ENCODE measurements at regions not wholly inside any gene's neighbourhood (a gene's known extent, or its start where the extent isn't known, plus 50 kb on each side); places are given as distances from the start of the nearest gene placed in this dataset.

- H3K36me3 Mint-ChIP-seq (ENCODE audit: low read depth): no peaks in the 10 kb centered on the region
- no peaks in the 10 kb centered on the region for H3K9me3 Mint-ChIP-seq
- no peak for ATAC-seq (replicated peaks)
- no peak overlapping the region for H3K4me3 Mint-ChIP-seq
- no peaks in the 10 kb centered on the region for H3K4me1 Mint-ChIP-seq
- peaks cover 7% of the 10 kb centered on the region for H3K27me3 Mint-ChIP-seq
- no peak overlapping the region for H3K27ac Mint-ChIP-seq
Measured at GRCh38 chr10:9800571-9800970, 1217.1 kb upstream of the CELF2 start.

GRCh38 chr10:9807846-9808245 lies 1209.8 kb upstream of the CELF2 start:
- no peak for ATAC-seq (replicated peaks)
- Mint-ChIP-seq H3K4me1 (no peaks in the 10 kb centered on the region), H3K9me3 (no peaks in the 10 kb centered on the region), H3K36me3 (ENCODE audit: low read depth) (no peaks in the 10 kb centered on the region), H3K4me3 (no peak overlapping the region), H3K27ac (no peak overlapping the region), H3K27me3 (peaks cover 4% of the 10 kb centered on the region)

- no peak overlapping the region for H3K27ac Mint-ChIP-seq
- no peak for ATAC-seq (replicated peaks)
- no peak overlapping the region for H3K4me3 Mint-ChIP-seq
- H3K27me3 Mint-ChIP-seq: no peaks in the 10 kb centered on the region
- H3K4me1 Mint-ChIP-seq: no peaks in the 10 kb centered on the region
- no peaks in the 10 kb centered on the region for H3K36me3 Mint-ChIP-seq (ENCODE audit: low read depth)
- peaks cover 4% of the 10 kb centered on the region for H3K9me3 Mint-ChIP-seq
Measured at GRCh38 chr10:9811601-9812000, 1206.1 kb upstream of the CELF2 start.

- H3K4me3 Mint-ChIP-seq: no peak overlapping the region
- H3K36me3 Mint-ChIP-seq (ENCODE audit: low read depth): no peaks in the 10 kb centered on the region
- H3K9me3 Mint-ChIP-seq: peaks cover 7% of the 10 kb centered on the region
- H3K27me3 Mint-ChIP-seq: no peaks in the 10 kb centered on the region
- H3K4me1 Mint-ChIP-seq: no peaks in the 10 kb centered on the region
- ATAC-seq (replicated peaks): no peak
- no peak overlapping the region for H3K27ac Mint-ChIP-seq
Measured at GRCh38 chr10:9814285-9814864, 1203.3 kb upstream of the CELF2 start.

GRCh38 chr10:9819756-9820494 lies 1197.7 kb upstream of the CELF2 start:
- H3K4me1 Mint-ChIP-seq: no peaks in the 10 kb centered on the region
- H3K4me3 Mint-ChIP-seq: no peak overlapping the region
- H3K36me3 Mint-ChIP-seq (ENCODE audit: low read depth): no peaks in the 10 kb centered on the region
- H3K27me3 Mint-ChIP-seq: no peaks in the 10 kb centered on the region
- ATAC-seq (replicated peaks): no peak
- no peak overlapping the region for H3K27ac Mint-ChIP-seq
- peaks cover 7% of the 10 kb centered on the region for H3K9me3 Mint-ChIP-seq

- Mint-ChIP-seq H3K36me3 (ENCODE audit: low read depth) (no peaks in the 10 kb centered on the region), H3K4me3 (no peak overlapping the region), H3K4me1 (no peaks in the 10 kb centered on the region), H3K27me3 (peaks cover 4% of the 10 kb centered on the region), H3K27ac (no peak overlapping the region), H3K9me3 (peaks cover 5% of the 10 kb centered on the region)
- ATAC-seq (replicated peaks): no peak
Measured at GRCh38 chr10:9823268-9823930, 1194.3 kb upstream of the CELF2 start.

- no peak overlapping the region for H3K4me3 Mint-ChIP-seq
- H3K27ac Mint-ChIP-seq: no peak overlapping the region
- no peak for ATAC-seq (replicated peaks)
- H3K4me1 Mint-ChIP-seq: no peaks in the 10 kb centered on the region
- peaks cover 5% of the 10 kb centered on the region for H3K9me3 Mint-ChIP-seq
- no peaks in the 10 kb centered on the region for H3K36me3 Mint-ChIP-seq (ENCODE audit: low read depth)
- H3K27me3 Mint-ChIP-seq: peaks cover 4% of the 10 kb centered on the region
Measured at GRCh38 chr10:9824631-9825071, 1193.0 kb upstream of the CELF2 start.

GRCh38 chr10:9825491-9826018 lies 1192.1 kb upstream of the CELF2 start:
- no peak for ATAC-seq (replicated peaks)
- no peak overlapping the region for H3K27ac Mint-ChIP-seq
- H3K9me3 Mint-ChIP-seq: peaks cover 5% of the 10 kb centered on the region
- H3K4me1 Mint-ChIP-seq: no peaks in the 10 kb centered on the region
- no peaks in the 10 kb centered on the region for H3K36me3 Mint-ChIP-seq (ENCODE audit: low read depth)
- peaks cover 4% of the 10 kb centered on the region for H3K27me3 Mint-ChIP-seq
- no peak overlapping the region for H3K4me3 Mint-ChIP-seq

- Mint-ChIP-seq H3K27me3 (peaks cover 4% of the 10 kb centered on the region), H3K4me3 (no peak overlapping the region), H3K4me1 (no peaks in the 10 kb centered on the region), H3K9me3 (peaks cover 5% of the 10 kb centered on the region), H3K36me3 (ENCODE audit: low read depth) (no peaks in the 10 kb centered on the region), H3K27ac (no peak overlapping the region)
- no peak for ATAC-seq (replicated peaks)
Measured at GRCh38 chr10:9828110-9828509, 1189.6 kb upstream of the CELF2 start.

- no peak for ATAC-seq (replicated peaks)
- H3K27ac Mint-ChIP-seq: no peak overlapping the region
- no peaks in the 10 kb centered on the region for H3K36me3 Mint-ChIP-seq (ENCODE audit: low read depth)
- H3K27me3 Mint-ChIP-seq: no peaks in the 10 kb centered on the region
- no peak overlapping the region for H3K4me3 Mint-ChIP-seq
- H3K9me3 Mint-ChIP-seq: peaks cover 1% of the 10 kb centered on the region
- H3K4me1 Mint-ChIP-seq: no peaks in the 10 kb centered on the region
Measured at GRCh38 chr10:9833942-9834341, 1183.7 kb upstream of the CELF2 start.

GRCh38 chr10:9834434-9834833 lies 1183.2 kb upstream of the CELF2 start:
- Mint-ChIP-seq H3K27me3 (no peaks in the 10 kb centered on the region), H3K4me3 (no peak overlapping the region), H3K9me3 (peaks cover 4% of the 10 kb centered on the region), H3K4me1 (no peaks in the 10 kb centered on the region), H3K36me3 (ENCODE audit: low read depth) (no peaks in the 10 kb centered on the region), H3K27ac (no peak overlapping the region)
- ATAC-seq (replicated peaks): no peak

- Mint-ChIP-seq H3K9me3 (peaks cover 22% of the 10 kb centered on the region), H3K27me3 (peaks cover 4% of the 10 kb centered on the region), H3K36me3 (ENCODE audit: low read depth) (no peaks in the 10 kb centered on the region), H3K4me3 (no peak overlapping the region), H3K4me1 (no peaks in the 10 kb centered on the region), H3K27ac (no peak overlapping the region)
- no peak for ATAC-seq (replicated peaks)
Measured at GRCh38 chr10:9845075-9845474, 1172.6 kb upstream of the CELF2 start.

GRCh38 chr10:9848278-9848677 lies 1169.4 kb upstream of the CELF2 start:
- ATAC-seq (replicated peaks): no peak
- no peak overlapping the region for H3K4me3 Mint-ChIP-seq
- H3K27ac Mint-ChIP-seq: no peak overlapping the region
- H3K36me3 Mint-ChIP-seq (ENCODE audit: low read depth): no peaks in the 10 kb centered on the region
- no peaks in the 10 kb centered on the region for H3K27me3 Mint-ChIP-seq
- no peaks in the 10 kb centered on the region for H3K4me1 Mint-ChIP-seq
- peaks cover 33% of the 10 kb centered on the region for H3K9me3 Mint-ChIP-seq

- Mint-ChIP-seq H3K4me3 (no peak overlapping the region), H3K27me3 (no peaks in the 10 kb centered on the region), H3K9me3 (peaks cover 32% of the 10 kb centered on the region), H3K27ac (no peak overlapping the region), H3K36me3 (ENCODE audit: low read depth) (no peaks in the 10 kb centered on the region), H3K4me1 (no peaks in the 10 kb centered on the region)
- ATAC-seq (replicated peaks): no peak
Measured at GRCh38 chr10:9848981-9849380, 1168.7 kb upstream of the CELF2 start.

GRCh38 chr10:9850415-9850814 lies 1167.3 kb upstream of the CELF2 start:
- H3K9me3 Mint-ChIP-seq: peaks cover 20% of the 10 kb centered on the region
- H3K27me3 Mint-ChIP-seq: no peaks in the 10 kb centered on the region
- H3K4me3 Mint-ChIP-seq: no peak overlapping the region
- H3K4me1 Mint-ChIP-seq: no peaks in the 10 kb centered on the region
- ATAC-seq (replicated peaks): no peak
- no peaks in the 10 kb centered on the region for H3K36me3 Mint-ChIP-seq (ENCODE audit: low read depth)
- H3K27ac Mint-ChIP-seq: no peak overlapping the region

Measured in activated T-helper 17 cell treated with anti-CD3 and anti-CD28 coated beads, Interleukin-2, amount 50 U/mL, for 72 hours (primary cell).